Transverse colon (tissue), 3 donors: ENCODE measurements at regions not wholly inside any gene's neighbourhood (a gene's known extent, or its start where the extent isn't known, plus 50 kb on each side); places are given as distances from the start of the nearest gene placed in this dataset.

ENCODE experiments used
- EP300 ChIP-seq: sonication (generic); formaldehyde crosslinking; IDR thresholded peaks from one replicate; pipeline ENCODE4 v1.6.1; 2017; ENCODE audit warnings: antibody characterized with exemption, low read depth
- POLR2A ChIP-seq: fragments of 450-650 bp; IDR thresholded peaks from one replicate; pipeline ENCODE4 v1.6.1; 2016; ENCODE audit warnings: antibody characterized with exemption, mild to moderate bottlenecking, moderate library complexity
- TF ChIP-seq, protein P1 (sequence below), 5 experiments: fragments of 200-600 bp in 3 of 5; fragments of 450-650 bp in 2 of 5; sonication (generic) in 3 of 5; IDR thresholded peaks; 1 replicate in 2 of 5; 2 replicates in 3 of 5; pipeline ENCODE4 v1.5.1; 2016 to 2017; ENCODE audit warnings: antibody characterized with exemption in 5 of 5, inconsistent platforms in 3 of 5, mild to moderate bottlenecking in 2 of 5, moderate library complexity in 1 of 5

DNA sequence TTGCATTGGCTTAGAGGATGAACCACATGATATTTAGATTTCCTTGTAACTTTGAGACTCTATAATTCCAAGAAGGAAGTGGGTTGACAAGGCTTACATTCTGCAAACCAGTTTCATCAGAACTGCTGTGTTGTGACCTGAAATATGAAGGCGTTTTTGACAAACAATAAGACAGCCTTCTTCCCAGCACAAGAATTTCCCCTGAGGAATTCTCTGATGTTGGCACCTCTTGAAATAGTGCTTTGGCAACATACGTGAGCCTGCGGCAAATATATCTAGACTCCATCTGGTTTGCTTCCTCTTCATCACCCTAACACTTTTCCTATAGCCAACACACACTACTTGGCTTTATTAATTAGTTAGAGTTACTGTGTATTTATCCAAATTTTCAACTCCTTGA, 585.5 kb upstream of the SOX9 start:
- TF ChIP-seq, protein P1, sequence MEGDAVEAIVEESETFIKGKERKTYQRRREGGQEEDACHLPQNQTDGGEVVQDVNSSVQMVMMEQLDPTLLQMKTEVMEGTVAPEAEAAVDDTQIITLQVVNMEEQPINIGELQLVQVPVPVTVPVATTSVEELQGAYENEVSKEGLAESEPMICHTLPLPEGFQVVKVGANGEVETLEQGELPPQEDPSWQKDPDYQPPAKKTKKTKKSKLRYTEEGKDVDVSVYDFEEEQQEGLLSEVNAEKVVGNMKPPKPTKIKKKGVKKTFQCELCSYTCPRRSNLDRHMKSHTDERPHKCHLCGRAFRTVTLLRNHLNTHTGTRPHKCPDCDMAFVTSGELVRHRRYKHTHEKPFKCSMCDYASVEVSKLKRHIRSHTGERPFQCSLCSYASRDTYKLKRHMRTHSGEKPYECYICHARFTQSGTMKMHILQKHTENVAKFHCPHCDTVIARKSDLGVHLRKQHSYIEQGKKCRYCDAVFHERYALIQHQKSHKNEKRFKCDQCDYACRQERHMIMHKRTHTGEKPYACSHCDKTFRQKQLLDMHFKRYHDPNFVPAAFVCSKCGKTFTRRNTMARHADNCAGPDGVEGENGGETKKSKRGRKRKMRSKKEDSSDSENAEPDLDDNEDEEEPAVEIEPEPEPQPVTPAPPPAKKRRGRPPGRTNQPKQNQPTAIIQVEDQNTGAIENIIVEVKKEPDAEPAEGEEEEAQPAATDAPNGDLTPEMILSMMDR (IDR thresholded peaks at IDR 0.05) = no peak
- TF ChIP-seq EP300 (no peak), POLR2A (no peak)
